ENCODE measurements at regions not wholly inside any gene's neighbourhood (a gene's known extent, or its start where the extent isn't known, plus 50 kb on each side); places are given as distances from the start of the nearest gene placed in this dataset.

GRCh38 chr2:215770668-215771067, 242.7 kb downstream of the MREG start:
- Mint-ChIP-seq H3K4me3 (no peak overlapping the region), H3K27ac (no peak overlapping the region), H3K9me3 (peaks cover 0 to 13% (median 0%) of the 10 kb centered on the region in 11 donors), H3K4me1 (no peaks in the 10 kb centered on the region), H3K36me3 (peaks cover 0 to 4% (median 0%) of the 10 kb centered on the region in 5 donors), H3K27me3 (peaks cover 11 to 23% (median 15%) of the 10 kb centered on the region in 5 donors)
- Histone ChIP-seq H3K27ac (ENCODE audit: low read depth, low read length) (no peak overlapping the region), H3K9me3 (ENCODE audit: control insufficient read depth in 2 of 3, low read length in 3 of 3) (no peaks in the 10 kb centered on the region), H3K4me3 (ENCODE audit: low read length) (no peak overlapping the region), H3K4me1 (ENCODE audit: control insufficient read depth in 2 of 2, insufficient read depth in 2 of 2, low read length in 2 of 2) (no peaks in the 10 kb centered on the region), H3K27me3 (ENCODE audit: control insufficient read depth in 2 of 2, insufficient read depth in 2 of 2, low read length in 2 of 2) (no peaks in the 10 kb centered on the region), H3K36me3 (ENCODE audit: control insufficient read depth in 2 of 3, insufficient read depth in 3 of 3, low read length in 3 of 3) (no peaks in the 10 kb centered on the region)
- DNase-seq, result no peak
- ATAC-seq, result no peak
- CTCF ChIA-PET, result no interaction called here
- intact Hi-C loops (cut with micrococcal nuclease), result no loop called here
- POLR2A ChIA-PET, result interaction anchor here (0.6 kb wide), 1 partner anchor 73 kb away, joined by 5 read pairs; no protein-coding TSS in a partner anchor

GRCh38 chr2:215769246-215769645, 244.1 kb downstream of the MREG start:
- Mint-ChIP-seq H3K4me1 (no peaks in the 10 kb centered on the region), H3K4me3 (no peak overlapping the region), H3K27ac (no peak overlapping the region), H3K36me3 (peaks cover 0 to 4% (median 0%) of the 10 kb centered on the region in 5 donors), H3K27me3 (peaks cover 5 to 25% (median 18%) of the 10 kb centered on the region in 5 donors), H3K9me3 (peaks cover 0 to 13% (median 2%) of the 10 kb centered on the region in 11 donors)
- H3K36me3 ChIP-seq (ENCODE audit: control insufficient read depth in 2 of 3, insufficient read depth in 3 of 3, low read length in 3 of 3), result no peaks in the 10 kb centered on the region
- no peaks in the 10 kb centered on the region for H3K27me3 ChIP-seq (ENCODE audit: control insufficient read depth in 2 of 2, insufficient read depth in 2 of 2, low read length in 2 of 2)
- no peak for ATAC-seq
- POLR2A ChIA-PET, result no interaction called here
- H3K9me3 ChIP-seq (ENCODE audit: control insufficient read depth in 2 of 3, low read length in 3 of 3), result no peaks in the 10 kb centered on the region
- no peak overlapping the region for H3K27ac ChIP-seq (ENCODE audit: low read depth, low read length)
- intact Hi-C loops (cut with micrococcal nuclease), result no loop called here
- no peak overlapping the region for H3K4me3 ChIP-seq (ENCODE audit: low read length)
- no peak for DNase-seq
- no peaks in the 10 kb centered on the region for H3K4me1 ChIP-seq (ENCODE audit: control insufficient read depth in 2 of 2, insufficient read depth in 2 of 2, low read length in 2 of 2)
- CTCF ChIA-PET, result no interaction called here

GRCh38 chr2:215767625-215768024, 245.7 kb downstream of the MREG start:
- POLR2A ChIA-PET, result no interaction called here
- no peaks in the 10 kb centered on the region for H3K27me3 ChIP-seq (ENCODE audit: control insufficient read depth in 2 of 2, insufficient read depth in 2 of 2, low read length in 2 of 2)
- CTCF ChIA-PET, result interaction anchor here (1.0 kb wide), 1 partner anchor 63 kb away, joined by 4 read pairs; no protein-coding TSS in a partner anchor
- no peaks in the 10 kb centered on the region for H3K4me1 ChIP-seq (ENCODE audit: control insufficient read depth in 2 of 2, insufficient read depth in 2 of 2, low read length in 2 of 2)
- H3K4me3 ChIP-seq (ENCODE audit: low read length), result no peak overlapping the region
- Mint-ChIP-seq H3K36me3 (peaks cover 0 to 4% (median 0%) of the 10 kb centered on the region in 5 donors), H3K9me3 (peaks cover 0 to 13% (median 2%) of the 10 kb centered on the region in 11 donors), H3K27me3 (peaks cover 5 to 18% (median 14%) of the 10 kb centered on the region in 5 donors), H3K4me3 (no peak overlapping the region), H3K27ac (no peak overlapping the region), H3K4me1 (no peaks in the 10 kb centered on the region)
- H3K36me3 ChIP-seq (ENCODE audit: control insufficient read depth in 2 of 3, insufficient read depth in 3 of 3, low read length in 3 of 3), result no peaks in the 10 kb centered on the region
- intact Hi-C loops (cut with micrococcal nuclease), result no loop called here
- no peaks in the 10 kb centered on the region for H3K9me3 ChIP-seq (ENCODE audit: control insufficient read depth in 2 of 3, low read length in 3 of 3)
- no peak for ATAC-seq
- H3K27ac ChIP-seq (ENCODE audit: low read depth, low read length), result no peak overlapping the region
- DNase-seq, result no peak

- peaks cover 0 to 13% (median 3%) of the 10 kb centered on the region in 11 donors for H3K9me3 Mint-ChIP-seq
- H3K4me1 Mint-ChIP-seq, result no peaks in the 10 kb centered on the region
- ATAC-seq, result no peak
- no peaks in the 10 kb centered on the region for H3K27me3 ChIP-seq (ENCODE audit: control insufficient read depth in 2 of 2, insufficient read depth in 2 of 2, low read length in 2 of 2)
- no peaks in the 10 kb centered on the region for H3K36me3 ChIP-seq (ENCODE audit: control insufficient read depth in 2 of 3, insufficient read depth in 3 of 3, low read length in 3 of 3)
- H3K9me3 ChIP-seq (ENCODE audit: control insufficient read depth in 2 of 3, low read length in 3 of 3), result no peaks in the 10 kb centered on the region
- H3K36me3 Mint-ChIP-seq, result peaks cover 0 to 4% (median 0%) of the 10 kb centered on the region in 5 donors
- DNase-seq, result no peak
- no peak overlapping the region for H3K4me3 Mint-ChIP-seq
- H3K27me3 Mint-ChIP-seq, result peaks cover 5 to 18% (median 14%) of the 10 kb centered on the region in 5 donors
- no peak overlapping the region for H3K27ac Mint-ChIP-seq
- H3K4me1 ChIP-seq (ENCODE audit: control insufficient read depth in 2 of 2, insufficient read depth in 2 of 2, low read length in 2 of 2), result no peaks in the 10 kb centered on the region
- intact Hi-C loops (cut with micrococcal nuclease), result no loop called here
- ChIA-PET CTCF (interaction anchor here (1.1 kb wide), 1 partner anchor 9 kb away, joined by 3 read pairs; no protein-coding TSS in a partner anchor), POLR2A (no interaction called here)
- H3K27ac ChIP-seq (ENCODE audit: low read depth, low read length), result no peak overlapping the region
- no peak overlapping the region for H3K4me3 ChIP-seq (ENCODE audit: low read length)
Measured at GRCh38 chr2:215765729-215766360, 247.5 kb downstream of the MREG start.

GRCh38 chr2:215764441-215765048, 248.8 kb downstream of the MREG start:
- intact Hi-C loops (cut with micrococcal nuclease), result no loop called here
- Histone ChIP-seq H3K27me3 (ENCODE audit: control insufficient read depth in 2 of 2, insufficient read depth in 2 of 2, low read length in 2 of 2) (no peaks in the 10 kb centered on the region), H3K27ac (ENCODE audit: low read depth, low read length) (no peak overlapping the region), H3K36me3 (ENCODE audit: control insufficient read depth in 2 of 3, insufficient read depth in 3 of 3, low read length in 3 of 3) (no peaks in the 10 kb centered on the region), H3K9me3 (ENCODE audit: control insufficient read depth in 2 of 3, low read length in 3 of 3) (no peaks in the 10 kb centered on the region), H3K4me3 (ENCODE audit: low read length) (no peak overlapping the region), H3K4me1 (ENCODE audit: control insufficient read depth in 2 of 2, insufficient read depth in 2 of 2, low read length in 2 of 2) (no peaks in the 10 kb centered on the region)
- Mint-ChIP-seq H3K27me3 (peaks cover 5 to 18% (median 14%) of the 10 kb centered on the region in 5 donors), H3K4me3 (no peak overlapping the region), H3K9me3 (peaks cover 0 to 13% (median 3%) of the 10 kb centered on the region in 11 donors), H3K36me3 (peaks cover 0 to 4% (median 0%) of the 10 kb centered on the region in 5 donors), H3K27ac (no peak overlapping the region), H3K4me1 (no peaks in the 10 kb centered on the region)
- POLR2A ChIA-PET, result no interaction called here
- CTCF ChIA-PET, result interaction anchor here (0.8 kb wide), 1 partner anchor 192 kb away, joined by 3 read pairs; no protein-coding TSS in a partner anchor
- ATAC-seq (peak; percentile 89), DNase-seq (no peak)

GRCh38 chr2:215760557-215760956, 252.8 kb downstream of the MREG start:
- CTCF ChIA-PET, result interaction anchor here (0.7 kb wide), 1 partner anchor 11 kb away, joined by 3 read pairs; no protein-coding TSS in a partner anchor
- no peaks in the 10 kb centered on the region for H3K4me1 Mint-ChIP-seq
- Histone ChIP-seq H3K27ac (ENCODE audit: low read depth, low read length) (no peak overlapping the region), H3K4me3 (ENCODE audit: low read length) (no peak overlapping the region), H3K36me3 (ENCODE audit: control insufficient read depth in 2 of 3, insufficient read depth in 3 of 3, low read length in 3 of 3) (no peaks in the 10 kb centered on the region), H3K9me3 (ENCODE audit: control insufficient read depth in 2 of 3, low read length in 3 of 3) (no peaks in the 10 kb centered on the region), H3K27me3 (ENCODE audit: control insufficient read depth in 2 of 2, insufficient read depth in 2 of 2, low read length in 2 of 2) (no peaks in the 10 kb centered on the region), H3K4me1 (ENCODE audit: control insufficient read depth in 2 of 2, insufficient read depth in 2 of 2, low read length in 2 of 2) (no peaks in the 10 kb centered on the region)
- no peaks in the 10 kb centered on the region for H3K36me3 Mint-ChIP-seq
- peaks cover 0 to 5% (median 2%) of the 10 kb centered on the region in 11 donors for H3K9me3 Mint-ChIP-seq
- peaks cover 0 to 6% (median 0%) of the 10 kb centered on the region in 5 donors for H3K27me3 Mint-ChIP-seq
- POLR2A ChIA-PET, result no interaction called here
- DNase-seq, result no peak
- ATAC-seq, result no peak
- H3K4me3 Mint-ChIP-seq, result no peak overlapping the region
- no peak overlapping the region for H3K27ac Mint-ChIP-seq
- intact Hi-C loops (cut with micrococcal nuclease), result no loop called here

All from naive thymus-derived CD4-positive, alpha-beta T cell (primary cell).